ENCODE measurements at regions not wholly inside any gene's neighbourhood (a gene's known extent, or its start where the extent isn't known, plus 50 kb on each side); places are given as distances from the start of the nearest gene placed in this dataset.

- TF ChIP-seq EZH2 (IDR thresholded peaks at IDR 0.05; ENCODE audit: borderline replicate concordance, low read depth, low read length, severe bottlenecking): no peak
- TF ChIP-seq CTCF (IDR thresholded peaks at IDR 0.05; ENCODE audit: extremely low read depth in 1 of 2, insufficient read depth in 1 of 2, low read depth in 1 of 2, low read length in 2 of 2): no peak
Measured at GRCh38 chr14:43143106-43143505, 1364.0 kb downstream of the FSCB start.

Measured in endothelial cell of umbilical vein (primary cell).